H1 (cell line): ENCODE measurements at regions not wholly inside any gene's neighbourhood (a gene's known extent, or its start where the extent isn't known, plus 50 kb on each side); places are given as distances from the start of the nearest gene placed in this dataset.

ENCODE experiments used
- CTCF ChIA-PET: fragments of 300-600 bp; sonication (Branson Sonifier 250); formaldehyde crosslinking; loops from one replicate; lab custom pipeline; 2021; ENCODE audit not compliant: partially characterized antibody; lab: Charles Lee
- POLR2A ChIA-PET: fragments of 300-600 bp; sonication (Branson Sonifier 250); formaldehyde crosslinking; loops from one replicate; lab custom pipeline; 2021; ENCODE audit warnings: inconsistent platforms; ENCODE audit not compliant: partially characterized antibody; lab: Charles Lee
- DNase-seq, 2 experiments: peaks; one replicate each; pipeline versions ENCODE4 v3.0.0 to v3.0.0-alpha.2; 2010 to 2022; ENCODE audit warnings: low spot score in 2 of 2, low read depth in 1 of 2, mixed read lengths in 1 of 2
- FAIRE-seq: peaks from 2 replicates; lab custom pipeline; 2011; peaks lifted over from hg19 to GRCh38; lab: Jason Lieb, UNC
- H2AFZ ChIP-seq: 2 replicates; pipeline ENCODE4 v1.8.1; 2012; ENCODE audit warnings: low read length, inconsistent platforms
- H2AK5ac ChIP-seq: 2 replicates; pipeline ENCODE4 v1.6.1; 2013; ENCODE audit warnings: low read depth, low read length
- H2BK120ac ChIP-seq: replicated peaks from 2 replicates; pipeline ENCODE3; 2013; ENCODE audit warnings: low read depth, low read length, inconsistent platforms
- H2BK12ac ChIP-seq: 2 replicates; pipeline ENCODE4 v1.6.1; 2013; ENCODE audit warnings: low read depth, low read length
- H2BK15ac ChIP-seq: 2 replicates; pipeline ENCODE4 v1.6.1; 2013; ENCODE audit warnings: low read length
- H2BK20ac ChIP-seq: 2 replicates; pipeline ENCODE4 v1.6.1; 2013; ENCODE audit warnings: low read length
- H2BK5ac ChIP-seq: 2 replicates; pipeline ENCODE4 v1.6.1; 2013; ENCODE audit warnings: low read depth, low read length
- H3K14ac ChIP-seq: 2 replicates; pipeline ENCODE4 v1.6.1; 2013; ENCODE audit warnings: inconsistent platforms; ENCODE audit not compliant: insufficient read length
- H3K18ac ChIP-seq: 2 replicates; pipeline ENCODE4 v1.6.1; 2013; ENCODE audit warnings: low read length; ENCODE audit errors: extremely low read depth
- H3K23ac ChIP-seq: 2 replicates; pipeline ENCODE4 v1.6.1; 2013; ENCODE audit warnings: inconsistent platforms; ENCODE audit not compliant: insufficient read length
- H3K23me2 ChIP-seq: 2 replicates; pipeline ENCODE4 v1.6.1; 2013; ENCODE audit warnings: low read depth, low read length
- H3K27ac ChIP-seq: 2 replicates; pipeline ENCODE4 v1.6.1; 2011; ENCODE audit warnings: low read depth, low read length, inconsistent platforms
- H3K27me3 ChIP-seq, 4 experiments: replicated peaks in 1 of 4; 1 replicate in 1 of 4; 2 replicates in 3 of 4; pipeline versions ENCODE4 v1.6.1 to v1.8.1; 2011 to 2013; ENCODE audit warnings: low read length in 3 of 4, mild to moderate bottlenecking in 3 of 4, inconsistent platforms in 2 of 4, mixed read lengths in 2 of 4, moderate library complexity in 1 of 4; ENCODE audit not compliant: control insufficient read depth in 3 of 4, insufficient read depth in 3 of 4; ENCODE audit errors: extremely low read depth in 1 of 4
- H3K36me3 ChIP-seq, 4 experiments: 2 replicates each; pipeline versions ENCODE4 v1.6.1 to v1.8.1; 2011 to 2013; ENCODE audit warnings: mild to moderate bottlenecking in 4 of 4, low read length in 3 of 4, moderate library complexity in 2 of 4, control low read depth in 1 of 4, inconsistent platforms in 1 of 4; ENCODE audit not compliant: insufficient read depth in 4 of 4, control insufficient read depth in 2 of 4
- H3K4ac ChIP-seq: replicated peaks from 2 replicates; pipeline ENCODE3; 2013; ENCODE audit warnings: low read length, low read depth, mixed read lengths, inconsistent platforms; ENCODE audit not compliant: insufficient read length
- H3K4me1 ChIP-seq, 4 experiments: replicated peaks in 1 of 4; 1 replicate in 1 of 4; 2 replicates in 3 of 4; pipeline versions ENCODE4 v1.6.1 to v1.8.1; 2011 to 2013; ENCODE audit warnings: low read length in 3 of 4, inconsistent platforms in 2 of 4, mixed read lengths in 1 of 4; ENCODE audit not compliant: insufficient read depth in 4 of 4, control insufficient read depth in 3 of 4
- H3K4me2 ChIP-seq, 2 experiments: 2 replicates each; pipeline versions ENCODE4 v1.6.1 to v1.8.1; 2011 to 2013; ENCODE audit warnings: low read depth in 2 of 2, low read length in 2 of 2, control low read depth in 1 of 2, inconsistent platforms in 1 of 2, mild to moderate bottlenecking in 1 of 2; ENCODE audit not compliant: insufficient read depth in 1 of 2
- H3K4me3 ChIP-seq, 4 experiments: fragments of 200-600, 300-600 bp in 1 of 4; sonication (generic), shearing (Covaris generic), sonication (Bioruptor Twin) in 1 of 4; 2 replicates each; pipeline versions ENCODE4 v1.5.1 to v1.8.1; 2011 to 2016; ENCODE audit warnings: low read length in 4 of 4, low read depth in 3 of 4, control low read depth in 2 of 4, inconsistent platforms in 2 of 4, mild to moderate bottlenecking in 2 of 4, mixed read lengths in 1 of 4, moderate library complexity in 1 of 4; ENCODE audit not compliant: insufficient read depth in 2 of 4; ENCODE audit errors: extremely low read depth in 1 of 4
- H3K56ac ChIP-seq: replicated peaks from 2 replicates; pipeline ENCODE3; 2013; ENCODE audit warnings: low read depth, mild to moderate bottlenecking, mixed read lengths, low read length, inconsistent platforms; ENCODE audit not compliant: insufficient read length
- H3K79me1 ChIP-seq: 2 replicates; pipeline ENCODE4 v1.6.1; 2013; ENCODE audit warnings: low read depth, low read length, control low read depth
- H3K79me2 ChIP-seq, 2 experiments: 2 replicates each; pipeline versions ENCODE4 v1.6.1 to v1.8.1; 2012 to 2013; ENCODE audit warnings: low read length in 2 of 2, mild to moderate bottlenecking in 2 of 2, inconsistent platforms in 1 of 2; ENCODE audit not compliant: insufficient read depth in 2 of 2, control insufficient read depth in 1 of 2
- H3K9ac ChIP-seq, 4 experiments: replicated peaks in 1 of 4; 1 replicate in 1 of 4; 2 replicates in 3 of 4; pipeline versions ENCODE4 v1.6.1 to v1.8.1; 2011 to 2013; ENCODE audit warnings: low read depth in 3 of 4, low read length in 3 of 4, control low read depth in 2 of 4, mild to moderate bottlenecking in 2 of 4, moderate library complexity in 2 of 4, inconsistent platforms in 1 of 4; ENCODE audit errors: extremely low read depth in 1 of 4
- H3K9me3 ChIP-seq, 2 experiments: 2 replicates each; pipeline versions ENCODE4 v1.6.1 to v1.8.1; 2012 to 2013; ENCODE audit warnings: mild to moderate bottlenecking in 2 of 2, moderate library complexity in 2 of 2, control low read depth in 1 of 2, inconsistent platforms in 1 of 2, low read depth in 1 of 2, low read length in 1 of 2, mixed read lengths in 1 of 2; ENCODE audit not compliant: insufficient read depth in 2 of 2
- H4K20me1 ChIP-seq, 2 experiments: replicated peaks in 1 of 2; 2 replicates each; pipeline versions ENCODE3 to v1.8.1; 2011 to 2013; ENCODE audit warnings: inconsistent platforms in 2 of 2, low read length in 2 of 2, mild to moderate bottlenecking in 1 of 2; ENCODE audit not compliant: insufficient read depth in 2 of 2, control insufficient read depth in 1 of 2
- H4K5ac ChIP-seq: 2 replicates; pipeline ENCODE4 v1.6.1; 2013; ENCODE audit warnings: low read length, low read depth, mixed read lengths, inconsistent platforms; ENCODE audit not compliant: insufficient read length
- H4K8ac ChIP-seq: 2 replicates; pipeline ENCODE4 v1.8.0; 2013; ENCODE audit warnings: mild to moderate bottlenecking, moderate library complexity, low read length, inconsistent platforms; ENCODE audit not compliant: insufficient read depth; ENCODE audit errors: extremely low read depth
- H4K91ac ChIP-seq: replicated peaks from 2 replicates; pipeline ENCODE3; 2013; ENCODE audit warnings: low read length, mixed read lengths, inconsistent platforms; ENCODE audit not compliant: insufficient read length
- CHD7 ChIP-seq: fragments of 300-600 bp; sonication (generic); IDR thresholded peaks from 2 replicates; pipeline ENCODE4 v1.7.1; 2012; ENCODE audit warnings: low read length, moderate library complexity, mild to moderate bottlenecking, inconsistent platforms; ENCODE audit not compliant: insufficient replicate concordance
- WGBS, 2 experiments: shearing (Covaris generic) in 1 of 2; methylation state at CpG; one replicate each; pipeline versions ENCODE4 v1.1.6 to v1.1.7; 2013 to 2015; ENCODE audit warnings: low lambda C conversion rate in 2 of 2, mixed read lengths in 2 of 2, inconsistent platforms in 1 of 2, low coverage in 1 of 2, missing lambda C conversion rate in 1 of 2; ENCODE audit not compliant: insufficient replicate concordance in 2 of 2, insufficient coverage in 1 of 2, insufficient read length in 1 of 2; ENCODE audit errors: extremely low coverage in 1 of 2, missing lambda C conversion rate in 1 of 2; 5-methylcytosine and 5-hydroxymethylcytosine counted together

GRCh38 chr5:68582284-68582683 is 366.7 kb downstream of the PIK3R1 start:
- H2BK15ac ChIP-seq, result no peak overlapping the region
- FAIRE-seq (no peak), DNase-seq (no peak)
- no peak overlapping the region for H4K91ac ChIP-seq
- no peak overlapping the region for H3K14ac ChIP-seq
- H4K5ac ChIP-seq, result no peak overlapping the region
- H3K9me3 ChIP-seq, result no peaks in the 10 kb centered on the region
- no peak overlapping the region for H4K8ac ChIP-seq
- H2BK12ac ChIP-seq, result no peak overlapping the region
- ChIA-PET CTCF (no interaction called here), POLR2A (no interaction called here)
- no peak overlapping the region for H3K27ac ChIP-seq
- H3K79me1 ChIP-seq, result no peaks in the 10 kb centered on the region
- no peak overlapping the region for H3K4ac ChIP-seq
- H2BK120ac ChIP-seq, result no peak overlapping the region
- H2BK20ac ChIP-seq, result no peak overlapping the region
- no peak overlapping the region for H3K18ac ChIP-seq
- H3K4me1 ChIP-seq, result no peaks in the 10 kb centered on the region
- H4K20me1 ChIP-seq, result no peaks in the 10 kb centered on the region
- H3K4me3 ChIP-seq, result no peak overlapping the region
- H3K79me2 ChIP-seq, result no peaks in the 10 kb centered on the region
- 96% methylated on average over 1 of the region's 1 CpG; no CpG with 5 or more reads in 1 of the 2 experiments for WGBS, 2 experiments
- no peaks in the 10 kb centered on the region for H3K23me2 ChIP-seq
- no peaks in the 10 kb centered on the region for H3K27me3 ChIP-seq
- no peak overlapping the region for H2BK5ac ChIP-seq
- no peak overlapping the region for H3K56ac ChIP-seq
- H2AFZ ChIP-seq, result no peak overlapping the region
- no peaks in the 10 kb centered on the region for H3K36me3 ChIP-seq
- no peak overlapping the region for H3K9ac ChIP-seq
- no peak overlapping the region for H2AK5ac ChIP-seq
- H3K23ac ChIP-seq, result no peak overlapping the region
- H3K4me2 ChIP-seq, result no peak overlapping the region
- no peak for TF ChIP-seq CHD7
